DMS79 treated with DMSO at 0.1 percent for 48 hours (cell line): ENCODE measurements at regions not wholly inside any gene's neighbourhood (a gene's known extent, or its start where the extent isn't known, plus 50 kb on each side); places are given as distances from the start of the nearest gene placed in this dataset.
A peak's percentile ranks its signal among the peaks of the same experiment; 100 is the strongest.
"Not testable (repeated sequence)": the region's sequence is repeated elsewhere in the genome, so short reads cannot be mapped to it uniquely, and the experiment has no call there.

ENCODE experiments used
- DNase-seq: peaks from one replicate; lab custom pipeline; 2025; lab: John Stamatoyannopoulos, UW

DNA sequence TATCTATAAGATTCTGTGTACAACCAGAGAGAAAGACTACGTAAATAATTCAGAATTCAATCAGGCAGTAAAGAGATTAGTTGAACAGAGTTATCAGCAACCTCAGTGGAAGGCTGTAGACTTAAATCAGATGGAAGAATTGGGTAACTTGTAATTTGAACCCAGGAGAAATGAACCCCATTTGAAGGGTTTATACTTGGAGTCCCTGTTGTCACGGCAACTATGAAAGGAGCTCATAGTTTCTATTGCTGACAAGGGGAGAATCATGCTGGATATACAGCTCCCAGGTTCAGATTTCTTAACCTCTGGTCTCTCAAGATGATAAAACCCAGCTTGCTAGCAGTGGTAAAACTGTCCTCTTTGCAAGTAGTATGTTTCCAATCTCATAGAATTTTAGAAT is 54.4 kb upstream of the BMP4 start:
- DNase-seq: peak; percentile 45

DNA sequence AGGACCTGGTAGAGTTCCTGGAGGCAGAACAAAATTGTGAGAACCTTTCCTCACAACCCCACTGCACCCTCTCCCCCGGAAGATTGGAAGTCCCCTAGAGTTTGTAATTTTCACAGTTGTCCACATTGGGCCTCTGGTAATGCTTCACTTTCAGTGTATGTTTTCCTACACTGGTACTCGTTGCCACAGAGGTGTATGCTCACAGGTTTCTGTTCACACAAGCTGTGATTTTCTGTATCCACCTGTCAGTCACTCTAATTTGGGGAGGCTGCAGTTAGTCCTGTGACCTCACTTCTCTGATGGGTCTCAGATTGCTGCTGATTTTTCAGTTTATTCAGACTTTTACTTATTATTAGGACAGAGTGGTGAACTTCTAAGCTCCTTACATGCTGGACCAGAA is 66.4 kb upstream of the BMP4 start:
- DNase-seq: no peak

DNA sequence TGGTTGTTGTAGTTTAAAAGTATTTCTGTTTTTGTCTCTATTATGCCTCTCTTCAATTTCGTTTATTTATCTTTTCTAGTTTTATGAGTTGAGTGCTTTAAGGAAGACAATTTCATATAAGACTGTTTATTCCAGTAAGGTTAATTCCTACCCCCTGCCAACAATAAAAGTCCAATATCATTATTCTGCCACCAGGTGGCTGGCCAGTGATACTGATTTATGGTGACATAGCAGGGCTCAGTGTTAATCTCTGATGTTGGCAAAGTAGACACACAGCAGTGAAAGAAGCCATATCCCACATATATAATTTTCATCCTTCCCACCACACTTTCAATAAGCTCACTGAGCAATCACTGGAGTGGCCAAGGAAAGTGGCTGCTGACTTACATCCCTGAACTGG is 69.0 kb upstream of the BMP4 start:
- DNase-seq: no peak

DNA sequence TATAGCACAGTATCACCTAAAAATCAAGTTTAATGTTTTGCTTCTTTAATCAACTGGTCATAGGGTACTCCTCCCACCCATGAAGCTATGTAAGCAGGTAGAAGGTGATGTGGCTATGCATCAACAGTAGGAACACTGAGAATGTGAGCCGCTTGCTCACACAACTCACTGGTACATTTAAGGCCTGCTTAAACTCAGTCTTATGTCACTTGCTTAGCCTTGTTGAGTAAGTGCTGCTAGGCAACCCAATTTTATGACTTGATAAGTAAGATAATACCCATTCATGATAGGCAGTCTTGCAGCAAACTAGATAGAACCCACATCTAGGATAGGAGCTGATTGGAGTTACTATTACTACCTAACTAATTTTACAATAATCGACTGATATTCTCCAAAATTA is 70.0 kb upstream of the BMP4 start:
- no peak for DNase-seq

DNA sequence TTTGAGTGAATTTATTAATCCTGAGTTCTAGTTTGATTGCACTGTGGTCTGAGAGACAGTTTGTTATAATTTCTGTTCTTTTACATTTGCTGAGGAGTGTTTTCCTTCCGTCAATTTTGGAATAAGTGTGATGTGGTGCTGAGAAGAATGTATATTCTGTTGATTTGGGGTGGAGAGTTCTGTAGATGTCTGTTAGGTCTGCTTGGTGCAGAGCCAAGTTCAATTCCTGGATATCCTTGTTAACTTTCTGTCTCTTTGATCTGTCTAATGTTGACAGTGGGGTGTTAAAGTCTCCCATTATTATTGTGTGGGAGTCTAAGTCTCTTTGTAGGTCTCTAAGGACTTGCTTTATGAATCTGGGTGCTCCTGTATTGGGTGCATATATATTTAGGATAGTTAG is 74.4 kb upstream of the BMP4 start:
- DNase-seq: not testable (repeated sequence)

DNA sequence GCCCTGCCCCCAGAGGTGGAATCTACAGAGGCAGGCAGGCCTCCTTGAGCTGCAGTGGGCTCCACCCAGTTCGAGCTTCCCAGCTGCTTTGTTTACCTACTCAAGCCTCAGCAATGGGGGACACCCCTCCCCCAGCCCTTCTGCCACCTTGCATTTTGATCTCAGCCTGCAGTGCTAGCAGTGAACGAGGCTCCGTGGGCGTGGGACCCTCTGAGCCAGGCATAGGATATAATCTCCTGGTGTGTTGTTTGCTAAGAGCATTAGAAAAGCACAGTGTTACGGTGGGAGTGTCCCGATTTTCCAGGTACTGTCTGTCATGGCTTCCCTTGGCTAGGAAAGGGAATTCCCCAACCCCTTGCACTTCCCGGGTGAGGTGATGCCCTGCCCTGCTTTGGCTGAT is 76.7 kb upstream of the BMP4 start:
- not testable (repeated sequence) for DNase-seq

DNA sequence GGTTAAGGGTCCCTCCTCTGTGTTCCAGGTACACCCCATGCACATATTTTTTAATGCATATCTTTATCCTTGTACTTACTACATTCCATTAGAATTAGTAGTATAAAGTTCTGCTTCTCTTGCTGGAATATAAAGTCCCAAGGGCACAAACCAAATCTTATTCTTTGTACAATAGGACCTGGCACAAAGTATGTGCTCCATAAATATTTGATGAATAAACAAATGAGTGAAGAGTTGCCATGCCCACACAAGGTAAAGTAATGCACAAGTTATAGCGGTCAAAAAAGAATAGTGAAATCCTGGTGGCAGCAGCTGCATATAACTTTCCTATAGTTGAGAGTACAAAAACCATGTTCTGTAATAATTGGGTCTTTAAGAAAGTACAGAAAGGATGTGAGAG is 82.1 kb upstream of the BMP4 start:
- DNase-seq: no peak

DNA sequence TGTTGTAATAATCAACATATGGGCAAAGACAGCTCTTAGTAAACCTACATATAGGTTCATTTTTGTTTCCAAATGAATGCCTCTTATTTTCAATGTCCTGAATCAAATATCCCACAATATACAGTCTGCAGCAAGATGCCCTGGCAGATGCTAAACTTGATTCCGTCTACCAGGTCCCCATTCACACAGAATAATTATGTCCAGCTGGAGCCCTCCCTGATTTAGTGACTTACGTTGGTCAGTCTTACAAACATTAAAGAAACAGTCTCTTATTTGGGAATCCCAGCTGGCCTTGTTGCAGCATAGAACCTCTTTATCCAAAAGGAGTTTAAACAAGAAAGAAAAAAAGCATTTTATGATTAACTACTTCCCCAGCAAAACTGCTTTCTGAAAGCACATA is 82.7 kb upstream of the BMP4 start:
- no peak for DNase-seq

DNA sequence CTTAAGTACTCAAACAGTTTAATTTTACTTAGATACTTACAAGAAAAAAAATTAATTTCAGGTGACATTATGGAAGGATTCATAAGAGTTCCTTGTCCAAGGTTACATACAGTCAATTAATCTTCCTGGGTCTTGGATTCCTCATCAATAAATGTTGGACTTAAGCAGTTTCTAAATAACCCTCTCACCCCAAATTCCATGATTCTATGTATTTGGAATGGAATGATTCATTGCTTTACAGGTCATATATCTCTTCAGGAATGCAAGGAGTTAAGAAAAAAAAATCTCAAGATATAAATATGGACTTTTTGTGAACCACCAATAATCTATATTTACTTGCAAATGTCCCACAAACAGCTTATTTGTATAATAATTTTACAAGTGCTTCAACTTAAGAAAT is 84.2 kb upstream of the BMP4 start:
- DNase-seq: no peak

DNA sequence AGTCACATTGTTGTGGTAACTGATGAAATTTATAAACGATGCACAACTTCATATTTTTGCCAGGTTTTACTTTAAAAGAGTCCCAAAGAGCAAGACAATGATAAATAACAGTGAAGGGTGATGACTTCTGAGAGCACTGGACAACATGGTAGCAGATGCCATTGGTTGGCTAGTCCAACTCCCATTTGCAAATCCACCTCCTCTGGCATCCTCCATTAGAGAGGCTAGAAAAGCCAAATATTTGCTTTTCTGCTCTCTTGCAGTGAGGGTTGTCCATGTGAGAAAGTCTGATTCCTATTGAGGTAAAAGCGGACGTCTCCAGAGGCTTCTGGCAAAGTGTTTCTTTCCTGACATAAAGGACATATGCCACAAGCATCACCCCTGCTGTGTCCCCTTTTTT is 89.6 kb upstream of the BMP4 start:
- DNase-seq: no peak

DNA sequence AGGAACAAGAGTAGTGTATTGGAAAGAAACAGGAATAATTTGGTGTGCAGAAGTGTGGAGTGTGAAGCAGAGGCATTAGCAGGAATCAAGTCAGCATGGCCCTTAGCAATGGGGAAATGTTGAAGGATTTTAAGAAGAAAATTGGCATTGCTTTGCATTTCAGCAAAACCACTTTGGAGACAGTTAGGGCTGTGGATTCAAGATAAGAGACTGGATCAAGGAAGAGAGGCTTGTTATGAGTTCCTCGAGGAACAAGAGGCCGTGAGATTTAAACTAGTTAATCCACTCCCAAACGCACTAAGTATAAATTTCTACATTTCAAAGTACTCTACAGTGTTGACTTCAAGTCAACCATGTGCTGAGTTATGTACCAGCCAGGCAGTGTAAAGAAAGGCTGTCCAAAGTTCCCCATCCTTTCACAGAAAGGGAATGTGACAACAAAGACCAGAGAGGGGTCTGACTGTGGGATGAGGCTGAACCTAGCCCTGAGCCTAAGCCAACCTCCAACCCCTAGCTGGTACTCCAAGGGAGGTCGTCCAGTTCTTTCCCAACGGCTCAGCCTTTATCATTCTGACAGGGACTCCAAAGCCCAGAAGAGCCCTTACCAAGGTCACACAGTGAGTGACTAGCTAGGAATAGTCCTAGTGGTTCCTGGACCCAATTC is 91.2 kb upstream of the BMP4 start:
- DNase-seq: no peak

DNA sequence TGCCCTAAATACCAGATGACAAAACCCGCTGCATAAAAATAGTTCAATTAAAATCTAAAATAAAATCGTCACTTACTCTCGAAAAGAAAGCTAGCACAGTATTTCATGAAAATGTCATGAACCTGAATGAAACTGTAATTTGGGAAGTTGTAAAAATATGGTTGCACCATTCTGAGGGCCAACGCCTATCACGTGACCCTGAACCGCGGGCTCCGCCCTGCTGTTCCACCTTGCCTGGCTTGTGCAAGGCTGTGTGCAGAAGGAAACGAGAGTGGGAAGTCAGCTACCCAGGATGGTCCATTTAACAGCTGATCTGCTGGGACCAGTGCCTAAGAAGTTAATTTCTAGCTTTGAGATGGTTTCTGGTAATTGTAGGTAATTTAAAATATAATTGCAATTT is 91.7 kb upstream of the BMP4 start:
- DNase-seq: no peak

DNA sequence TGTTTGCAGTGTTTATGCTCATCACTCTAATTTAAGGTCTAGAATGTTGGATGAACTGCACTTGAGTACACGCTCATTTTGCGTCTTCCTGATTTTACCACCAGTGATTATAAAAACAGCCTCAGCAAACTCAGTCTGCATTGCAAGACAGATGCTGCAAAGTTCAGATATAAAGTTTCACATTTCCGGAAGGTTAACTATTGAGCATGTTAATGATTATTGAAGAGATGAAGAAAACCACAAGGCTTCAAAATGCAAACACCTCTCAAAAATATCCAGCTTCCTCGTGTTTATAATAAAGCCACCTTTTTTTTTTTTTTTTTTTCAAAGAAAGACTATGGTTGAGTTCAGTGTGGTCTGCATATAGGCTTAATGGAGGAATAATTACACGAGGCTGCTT is 92.1 kb upstream of the BMP4 start:
- no peak for DNase-seq

DNA sequence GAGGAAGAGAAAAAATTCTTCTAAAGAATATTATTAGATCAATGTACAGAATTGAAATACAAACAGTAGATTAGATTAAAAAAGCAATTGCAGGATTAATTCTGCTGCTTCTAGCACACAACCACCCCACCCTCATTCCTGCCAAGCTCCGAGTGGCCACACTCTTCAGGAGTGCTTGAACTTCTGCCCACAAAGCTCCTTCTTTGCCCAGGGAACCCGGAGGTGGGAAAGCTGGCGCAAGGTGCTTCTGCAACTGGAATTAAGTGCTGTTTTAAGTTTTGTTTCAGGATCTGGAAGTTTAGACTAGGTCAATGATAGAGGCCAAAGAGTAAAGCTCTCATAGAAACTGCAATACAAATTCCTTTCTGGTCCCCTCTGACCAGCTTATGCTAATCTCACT is 94.1 kb upstream of the BMP4 start:
- peak; percentile 38 for DNase-seq

DNA sequence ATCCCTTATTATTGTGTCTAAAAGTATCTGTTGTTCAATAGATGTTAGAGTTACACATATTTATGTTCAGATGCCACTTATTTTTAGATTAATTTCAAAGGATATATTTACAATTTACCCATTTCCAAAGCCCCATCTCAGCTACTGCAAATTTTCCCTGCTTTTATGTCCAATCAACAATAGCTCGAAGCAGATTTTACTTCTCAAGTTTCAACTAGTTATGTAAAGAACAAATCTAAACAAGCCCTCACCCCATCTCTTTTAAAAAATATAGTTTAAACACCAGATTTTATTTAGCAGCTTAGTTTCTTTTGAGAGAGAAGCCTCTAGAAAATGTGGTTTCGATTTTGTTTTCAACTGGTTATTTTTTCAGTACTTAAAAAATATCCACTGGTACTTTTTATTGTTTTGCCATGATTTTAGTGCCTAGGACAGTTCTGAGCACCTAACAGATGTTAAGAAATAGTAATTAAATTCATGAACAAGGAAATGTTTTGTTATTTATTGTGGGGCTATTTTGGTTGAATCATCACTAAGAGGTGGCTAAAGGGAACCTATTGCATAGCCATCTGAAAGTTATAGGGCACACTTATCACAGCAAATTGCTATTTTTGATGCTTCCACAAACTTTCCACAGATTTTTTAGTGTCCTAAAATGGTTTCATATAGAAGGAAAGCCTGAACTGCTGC is 96.2 kb upstream of the BMP4 start:
- no peak for DNase-seq

DNA sequence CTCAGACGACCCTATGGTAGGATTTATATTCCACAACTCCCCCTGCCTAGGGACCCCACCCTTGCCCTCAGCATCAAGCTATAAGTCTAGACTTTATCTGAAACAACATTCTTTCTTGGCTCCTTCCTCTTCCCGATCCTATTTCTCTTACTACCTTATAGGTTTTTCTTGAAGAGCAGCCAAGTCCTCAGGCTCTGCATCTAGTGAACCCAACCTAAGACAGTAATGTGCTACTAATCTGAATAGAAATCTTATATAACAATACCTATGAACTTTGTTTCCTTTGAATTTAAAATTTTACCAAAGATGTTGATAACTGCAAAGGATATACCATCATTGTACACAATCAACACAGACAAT is 96.7 kb upstream of the BMP4 start:
- DNase-seq: no peak

DNA sequence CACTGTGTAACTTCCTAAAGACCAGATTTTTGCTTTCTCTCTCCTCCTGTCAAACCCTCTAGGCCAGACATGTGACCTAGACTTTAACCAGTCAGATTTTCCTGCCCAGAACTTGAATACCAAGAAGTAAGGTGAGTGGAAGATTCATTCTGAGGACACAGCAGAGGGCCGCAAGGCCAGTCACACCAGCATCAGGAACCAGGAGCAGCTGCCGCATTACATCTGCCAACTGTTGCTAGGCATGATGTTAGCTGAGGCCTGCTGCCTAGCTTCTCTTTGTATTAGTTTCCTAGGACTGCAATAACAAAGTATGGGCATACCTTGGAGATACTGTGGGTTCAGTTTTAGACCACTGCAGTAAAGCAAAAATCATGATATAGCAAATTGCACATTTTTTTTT is 101.9 kb upstream of the BMP4 start:
- no peak for DNase-seq

DNA sequence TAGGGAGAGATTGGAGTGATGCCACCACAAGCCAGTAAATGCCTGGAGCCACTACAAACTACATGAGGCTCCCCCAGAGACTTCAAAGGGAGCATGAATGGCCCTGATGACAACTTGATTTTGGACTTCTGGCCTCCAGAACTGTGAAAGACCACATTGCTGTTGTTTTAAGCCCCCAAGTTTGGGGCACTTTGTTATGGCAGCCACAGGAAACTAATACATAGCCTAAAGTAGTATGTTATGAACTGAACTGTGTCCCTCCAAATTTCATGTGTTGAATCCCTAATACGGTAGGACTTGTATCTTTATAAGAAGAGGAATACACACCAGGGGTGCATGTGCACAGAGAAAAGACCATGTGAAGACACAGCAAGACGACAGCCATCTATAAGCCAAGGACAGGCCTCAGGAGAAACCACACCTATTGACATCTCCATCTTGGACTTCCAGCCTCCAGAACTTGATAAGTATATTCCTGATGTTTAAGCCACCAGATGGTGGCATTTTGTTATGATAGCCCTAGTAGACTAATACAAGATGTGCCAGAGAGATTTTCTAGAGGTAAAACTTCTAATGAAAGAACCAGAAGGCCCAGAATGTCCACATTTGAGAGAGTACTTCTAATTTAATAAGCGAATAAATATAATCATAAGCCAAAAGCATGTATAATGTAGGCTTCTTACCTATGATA is 127.1 kb upstream of the BMP4 start:
- no peak for DNase-seq

DNA sequence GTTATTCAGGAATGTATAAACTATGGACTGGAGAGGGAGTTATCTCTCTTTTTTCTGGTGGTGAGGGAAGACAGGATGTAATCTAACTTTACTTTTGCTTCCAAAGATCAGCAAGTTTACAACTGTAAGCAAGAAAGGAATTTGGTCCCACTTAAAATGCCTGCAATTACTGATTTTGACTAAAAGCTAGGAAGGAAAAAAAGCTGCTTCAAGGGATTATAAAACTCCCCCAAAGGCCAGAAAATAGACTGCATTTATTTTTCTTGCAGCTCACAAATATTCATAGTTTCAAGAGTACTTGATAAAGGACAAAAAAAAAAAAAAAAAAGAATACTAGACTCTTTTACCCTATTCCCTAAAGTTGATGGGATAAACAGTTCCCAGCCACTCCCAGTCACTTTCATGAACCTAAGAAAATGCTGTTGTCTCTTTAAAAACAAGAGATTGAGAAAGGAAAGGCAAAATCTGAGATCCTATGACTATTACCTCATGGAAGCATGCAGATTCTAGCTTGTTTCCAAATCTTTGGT is 128.7 kb upstream of the BMP4 start:
- no peak for DNase-seq

DNA sequence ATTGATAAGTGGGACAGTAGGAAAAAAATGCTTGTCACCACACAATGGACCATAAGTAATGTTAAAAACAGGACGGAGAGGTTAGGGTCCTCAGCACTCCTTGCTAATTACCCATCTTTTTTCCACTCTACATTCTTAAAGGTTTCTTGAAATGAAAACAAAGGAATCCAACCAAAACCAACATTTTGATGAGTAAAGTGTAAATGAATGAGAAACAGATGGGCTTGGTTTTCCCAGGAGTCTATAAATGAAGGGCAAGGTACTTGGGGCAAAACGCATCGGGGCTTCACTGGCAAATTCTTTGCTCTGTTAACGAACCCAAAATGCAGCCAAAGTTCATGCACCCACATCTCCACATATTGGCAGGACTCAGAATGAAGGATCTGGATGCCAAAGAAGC is 129.2 kb upstream of the BMP4 start:
- no peak for DNase-seq

DNA sequence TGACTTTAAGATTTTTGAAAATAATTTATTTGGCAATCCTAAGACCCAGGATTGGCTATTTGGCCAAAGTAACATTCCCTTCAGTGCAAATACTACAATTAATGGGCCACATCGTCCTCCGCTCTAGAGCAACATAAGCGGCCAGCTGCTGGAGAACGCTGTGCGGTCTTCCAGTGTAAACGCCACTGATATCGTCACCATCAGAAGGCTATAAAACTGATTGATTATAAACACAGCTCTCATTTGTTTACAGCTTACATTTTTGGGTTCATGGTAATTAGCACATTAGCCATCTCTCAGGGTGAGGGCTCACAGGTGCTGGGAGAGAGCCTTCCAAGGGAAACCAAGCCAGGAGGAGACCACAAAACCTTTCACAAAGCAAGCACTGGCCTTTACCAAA is 130.1 kb upstream of the BMP4 start:
- no peak for DNase-seq

DNA sequence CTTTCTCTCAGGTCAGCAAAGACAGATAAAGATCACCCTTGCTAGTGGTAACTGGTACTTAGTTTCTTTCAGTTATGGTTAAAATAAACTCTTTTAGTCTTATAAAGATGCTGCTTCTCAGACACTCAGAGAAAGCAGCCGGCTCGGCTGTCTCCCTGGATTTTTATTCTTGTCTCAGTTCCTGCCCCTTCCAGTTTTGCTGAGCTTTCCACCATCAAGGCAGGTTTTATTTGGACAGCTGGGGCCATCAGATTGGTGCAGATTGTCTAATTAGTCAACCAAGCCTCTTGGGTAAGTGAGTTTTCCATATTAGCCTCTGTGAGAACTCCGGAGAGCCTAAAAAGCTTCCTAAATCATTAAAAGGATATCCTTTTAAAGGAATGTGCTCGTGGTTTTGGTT is 130.8 kb upstream of the BMP4 start:
- no peak for DNase-seq

DNA sequence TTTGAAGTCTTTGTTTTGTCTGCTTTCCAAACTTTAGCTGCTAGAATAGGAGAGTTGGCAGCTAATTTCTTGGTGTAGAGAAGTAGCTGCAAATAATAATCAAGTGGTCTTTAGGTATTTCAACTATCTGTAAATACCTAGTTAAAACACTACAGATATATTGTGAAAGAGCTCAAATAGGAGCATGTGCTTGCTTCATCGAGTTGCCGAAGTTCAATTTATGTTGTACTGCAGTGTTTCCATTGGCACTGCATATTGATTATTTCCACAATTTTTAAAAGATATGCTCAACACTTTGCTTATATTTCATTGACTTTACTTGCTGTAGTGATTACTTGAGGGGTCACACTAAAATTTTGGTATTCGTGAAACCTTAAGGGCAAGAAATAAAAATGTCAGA is 131.6 kb upstream of the BMP4 start:
- DNase-seq: no peak

DNA sequence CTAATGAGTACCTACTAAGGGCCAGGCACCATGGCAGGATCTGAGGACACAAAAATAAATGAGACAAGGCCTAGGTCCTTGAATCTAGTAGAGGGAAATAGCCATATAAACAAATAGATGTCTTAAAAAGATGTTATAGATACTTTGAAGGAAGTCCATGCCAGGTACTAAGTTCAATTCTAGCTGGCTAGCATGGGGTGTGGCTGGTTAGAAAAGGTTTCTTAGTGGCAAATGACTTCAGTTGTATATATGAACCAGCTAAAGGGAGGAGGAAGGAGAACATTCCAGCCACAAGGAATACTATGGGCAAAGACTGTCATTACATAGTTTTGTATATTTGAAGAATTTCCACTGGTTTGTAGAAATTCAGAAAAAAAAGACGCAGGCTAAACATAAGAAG is 133.6 kb upstream of the BMP4 start:
- no peak for DNase-seq
